Tibial nerve (tissue), 4 donors: ENCODE measurements at regions not wholly inside any gene's neighbourhood (a gene's known extent, or its start where the extent isn't known, plus 50 kb on each side); places are given as distances from the start of the nearest gene placed in this dataset.

Experiments
- DNase-seq, 2 donors: peaks; one replicate each; pipeline ENCODE4 v3.0.0-alpha.2; 2019; ENCODE audit warnings: low spot score in 2 of 2
- H3K27ac ChIP-seq, 4 donors: fragments of 200-600 bp; sonication (generic) in 3 of 4; one replicate each; pipeline ENCODE4 v1.5.1; 2017 to 2019; ENCODE audit warnings: mild to moderate bottlenecking in 1 of 4
- H3K27me3 ChIP-seq, 2 donors: fragments of 200-600 bp; sonication (generic) in 1 of 2; one replicate each; pipeline versions ENCODE4 v1.5.1 to v1.6.0; 2017 to 2019
- H3K36me3 ChIP-seq, 3 donors: fragments of 200-600 bp; sonication (generic); one replicate each; pipeline ENCODE4 v1.5.1; 2018 to 2019
- H3K4me1 ChIP-seq, 4 donors: fragments of 200-600 bp; sonication (generic) in 3 of 4; one replicate each; pipeline ENCODE4 v1.5.1; 2017 to 2019
- H3K4me3 ChIP-seq, 4 donors: fragments of 200-600 bp; sonication (generic) in 3 of 4; one replicate each; pipeline ENCODE4 v1.5.1; 2017 to 2019; ENCODE audit warnings: mild to moderate bottlenecking in 1 of 4, moderate library complexity in 1 of 4
- H3K9me3 ChIP-seq, 4 donors: fragments of 200-600 bp; sonication (generic) in 3 of 4; one replicate each; pipeline ENCODE4 v1.5.1; 2017 to 2019
- CTCF ChIP-seq, 5 experiments: fragments of 200-600 bp in 3 of 5; fragments of 450-650 bp in 2 of 5; sonication (generic) in 3 of 5; IDR thresholded peaks; one replicate each; pipeline ENCODE4 v1.5.1; 2016 to 2019; ENCODE audit warnings: antibody characterized with exemption in 5 of 5, mild to moderate bottlenecking in 3 of 5, moderate library complexity in 2 of 5
- EP300 ChIP-seq, 2 donors: sonication (generic); formaldehyde crosslinking; IDR thresholded peaks; one replicate each; pipeline ENCODE4 v1.6.1; 2017; ENCODE audit warnings: antibody characterized with exemption in 2 of 2, mild to moderate bottlenecking in 1 of 2
- POLR2A ChIP-seq, 2 donors: fragments of 450-650 bp; IDR thresholded peaks; one replicate each; pipeline ENCODE4 v1.6.1; 2017; ENCODE audit warnings: antibody characterized with exemption in 2 of 2, mild to moderate bottlenecking in 2 of 2, moderate library complexity in 2 of 2
- WGBS, 2 donors: methylation state at CpG; one replicate each; pipeline ENCODE4 v1.1.5; 2018; 5-methylcytosine and 5-hydroxymethylcytosine counted together

GRCh38 chr2:60297296-60298005 lies 256.0 kb downstream of the BCL11A start:
- DNase-seq = no peak
- WGBS, 2 donors = 45 to 59% methylated on average over 21 of the region's 21 CpGs
- TF ChIP-seq EP300 (IDR thresholded peaks at IDR 0.05) = no peak
- no peak for TF ChIP-seq CTCF (IDR thresholded peaks at IDR 0.05)
- TF ChIP-seq POLR2A (IDR thresholded peaks at IDR 0.05) = no peak

GRCh38 chr2:60296219-60296955 lies 257.1 kb downstream of the BCL11A start:
- Histone ChIP-seq H3K27me3 (peaks cover 0 to 9% of the 10 kb centered on the region in 2 donors), H3K4me3 (no peak overlapping the region), H3K9me3 (no peaks in the 10 kb centered on the region), H3K27ac (no peak overlapping the region), H3K4me1 (peaks cover 0 to 12% (median 0%) of the 10 kb centered on the region in 4 donors), H3K36me3 (no peaks in the 10 kb centered on the region)
- TF ChIP-seq CTCF (IDR thresholded peaks at IDR 0.05) = no peak
- no peak for TF ChIP-seq POLR2A (IDR thresholded peaks at IDR 0.05)
- no peak for TF ChIP-seq EP300 (IDR thresholded peaks at IDR 0.05)
- 96 to 97% methylated on average over 7 to 8 of the region's 8 CpGs for WGBS, 2 donors
- DNase-seq = no peak

More at GRCh38 chr2:60297296-60298005, 256.0 kb downstream of the BCL11A start:
- Histone ChIP-seq H3K27me3 (peaks cover 0 to 9% of the 10 kb centered on the region in 2 donors), H3K4me3 (peak overlapping the region in 1 of 4 donors; percentile 10), H3K36me3 (no peaks in the 10 kb centered on the region), H3K27ac (no peak overlapping the region), H3K4me1 (peaks cover 0 to 12% (median 0%) of the 10 kb centered on the region in 4 donors), H3K9me3 (no peaks in the 10 kb centered on the region)

- Histone ChIP-seq H3K4me1 (peaks cover 0 to 12% (median 0%) of the 10 kb centered on the region in 4 donors), H3K27ac (no peak overlapping the region), H3K36me3 (no peaks in the 10 kb centered on the region), H3K4me3 (peak overlapping the region in 1 of 4 donors; percentile 9), H3K27me3 (peaks cover 0 to 9% of the 10 kb centered on the region in 2 donors), H3K9me3 (no peaks in the 10 kb centered on the region)
- 59 to 71% methylated on average over 9 of the region's 9 CpGs for WGBS, 2 donors
- no peak for TF ChIP-seq CTCF (IDR thresholded peaks at IDR 0.05)
- TF ChIP-seq POLR2A (IDR thresholded peaks at IDR 0.05) = no peak
- no peak for TF ChIP-seq EP300 (IDR thresholded peaks at IDR 0.05)
- DNase-seq = no peak
These were observed 257.9 kb downstream of the BCL11A start for GRCh38 chr2:60295636-60295962.

- Histone ChIP-seq H3K36me3 (no peaks in the 10 kb centered on the region), H3K27me3 (peaks cover 0 to 12% of the 10 kb centered on the region in 2 donors), H3K27ac (no peak overlapping the region), H3K4me3 (peak overlapping the region in 1 of 4 donors; percentile 9), H3K4me1 (peaks cover 0 to 12% (median 0%) of the 10 kb centered on the region in 4 donors), H3K9me3 (no peaks in the 10 kb centered on the region)
- WGBS, 2 donors = 49 to 50% methylated on average over 20 of the region's 20 CpGs
- TF ChIP-seq CTCF (IDR thresholded peaks at IDR 0.05) = no peak
- TF ChIP-seq EP300 (IDR thresholded peaks at IDR 0.05) = no peak
- no peak for TF ChIP-seq POLR2A (IDR thresholded peaks at IDR 0.05)
- no peak for DNase-seq
These were observed 258.4 kb downstream of the BCL11A start for GRCh38 chr2:60294901-60295635.
